ENCODE measurements at regions not wholly inside any gene's neighbourhood (a gene's known extent, or its start where the extent isn't known, plus 50 kb on each side); places are given as distances from the start of the nearest gene placed in this dataset.

DNA sequence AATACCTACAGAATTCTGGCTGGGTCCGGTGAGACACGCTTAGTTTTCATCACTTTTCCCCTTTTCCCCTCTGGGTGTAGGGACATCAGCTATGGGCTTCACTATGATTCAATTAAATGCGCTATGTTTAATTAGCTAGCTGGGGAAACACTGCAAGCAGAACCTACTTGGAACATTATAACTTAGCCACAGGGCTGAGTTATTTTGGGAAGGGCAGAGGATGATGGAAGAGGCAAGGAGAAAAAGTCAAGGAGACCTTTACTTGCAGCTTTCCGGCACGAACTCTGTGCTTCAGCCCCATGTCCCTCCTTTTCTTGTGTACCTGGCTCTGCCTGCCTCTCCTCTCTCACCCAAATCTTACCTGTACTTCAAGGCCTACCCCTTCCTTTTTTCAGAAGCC is 62.8 kb downstream of the KIF4B start:
- TF ChIP-seq, protein P1, sequence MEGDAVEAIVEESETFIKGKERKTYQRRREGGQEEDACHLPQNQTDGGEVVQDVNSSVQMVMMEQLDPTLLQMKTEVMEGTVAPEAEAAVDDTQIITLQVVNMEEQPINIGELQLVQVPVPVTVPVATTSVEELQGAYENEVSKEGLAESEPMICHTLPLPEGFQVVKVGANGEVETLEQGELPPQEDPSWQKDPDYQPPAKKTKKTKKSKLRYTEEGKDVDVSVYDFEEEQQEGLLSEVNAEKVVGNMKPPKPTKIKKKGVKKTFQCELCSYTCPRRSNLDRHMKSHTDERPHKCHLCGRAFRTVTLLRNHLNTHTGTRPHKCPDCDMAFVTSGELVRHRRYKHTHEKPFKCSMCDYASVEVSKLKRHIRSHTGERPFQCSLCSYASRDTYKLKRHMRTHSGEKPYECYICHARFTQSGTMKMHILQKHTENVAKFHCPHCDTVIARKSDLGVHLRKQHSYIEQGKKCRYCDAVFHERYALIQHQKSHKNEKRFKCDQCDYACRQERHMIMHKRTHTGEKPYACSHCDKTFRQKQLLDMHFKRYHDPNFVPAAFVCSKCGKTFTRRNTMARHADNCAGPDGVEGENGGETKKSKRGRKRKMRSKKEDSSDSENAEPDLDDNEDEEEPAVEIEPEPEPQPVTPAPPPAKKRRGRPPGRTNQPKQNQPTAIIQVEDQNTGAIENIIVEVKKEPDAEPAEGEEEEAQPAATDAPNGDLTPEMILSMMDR (IDR thresholded peaks at IDR 0.05; ENCODE audit: extremely low read depth in 1 of 2, insufficient read depth in 1 of 2, low read depth in 1 of 2, low read length in 2 of 2), result no peak
- TF ChIP-seq, protein P2, sequence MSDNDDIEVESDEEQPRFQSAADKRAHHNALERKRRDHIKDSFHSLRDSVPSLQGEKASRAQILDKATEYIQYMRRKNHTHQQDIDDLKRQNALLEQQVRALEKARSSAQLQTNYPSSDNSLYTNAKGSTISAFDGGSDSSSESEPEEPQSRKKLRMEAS (IDR thresholded peaks at IDR 0.05; ENCODE audit: insufficient read depth, insufficient read length), result no peak

Data from endothelial cell of umbilical vein (primary cell).